ENCODE measurements at regions not wholly inside any gene's neighbourhood (a gene's known extent, or its start where the extent isn't known, plus 50 kb on each side); places are given as distances from the start of the nearest gene placed in this dataset.

DNA sequence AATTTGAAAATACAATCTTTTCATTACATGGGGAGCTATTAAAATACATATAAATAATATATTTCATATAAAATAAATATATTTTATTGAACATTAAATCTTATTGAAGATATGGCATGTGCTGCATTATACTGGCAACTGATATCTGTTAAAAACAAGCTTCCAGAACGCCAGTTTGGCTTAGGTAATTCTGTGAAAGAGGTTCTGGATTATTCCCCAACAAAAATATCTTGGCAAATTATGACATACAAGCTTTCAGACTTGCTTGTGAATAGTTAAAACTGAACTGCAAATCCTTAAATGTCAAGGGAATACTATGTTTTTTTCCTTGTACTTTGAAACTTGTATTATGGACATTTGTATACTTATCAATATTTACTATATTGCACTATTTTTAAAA, 210.2 kb upstream of the LCORL start:
- no peak for TF ChIP-seq CTCF (IDR thresholded peaks at IDR 0.05)
- no peak for TF ChIP-seq POLR2A (IDR thresholded peaks at IDR 0.05)

All from adrenal gland (tissue), 5 donors.